H1 (cell line): ENCODE measurements at regions not wholly inside any gene's neighbourhood (a gene's known extent, or its start where the extent isn't known, plus 50 kb on each side); places are given as distances from the start of the nearest gene placed in this dataset.
A peak's percentile ranks its signal among the peaks of the same experiment; 100 is the strongest.

Source experiments
- CBX8 ChIP-seq: fragments of 300-800, 300-1000 bp; sonication (generic); IDR thresholded peaks from 2 replicates; pipeline ENCODE4 v1.7.1; 2016; ENCODE audit warnings: low read depth, low read length, borderline replicate concordance
- CEBPB ChIP-seq: IDR thresholded peaks from 2 replicates; pipeline ENCODE4 v1.6.1; 2012; ENCODE audit warnings: low read depth, low read length
- CHD2 ChIP-seq: IDR thresholded peaks from 2 replicates; pipeline ENCODE4 v1.6.1; 2012; ENCODE audit warnings: low read length, improper control_type of control experiment
- CHD7 ChIP-seq: fragments of 300-600 bp; sonication (generic); IDR thresholded peaks from 2 replicates; pipeline ENCODE4 v1.7.1; 2012; ENCODE audit warnings: low read length, moderate library complexity, mild to moderate bottlenecking, inconsistent platforms; ENCODE audit not compliant: insufficient replicate concordance
- CTBP2 ChIP-seq: IDR thresholded peaks from 2 replicates; pipeline ENCODE4 v1.7.0; 2011; ENCODE audit warnings: borderline replicate concordance, mild to moderate bottlenecking, moderate library complexity, mixed read lengths, low read length; ENCODE audit not compliant: insufficient read depth, insufficient read length
- HDAC2 ChIP-seq, 2 experiments: fragments of 300-600 bp in 1 of 2; sonication (generic) in 1 of 2; IDR thresholded peaks; 2 replicates each; pipeline ENCODE4 v1.6.1; 2011 to 2012; ENCODE audit warnings: low read depth in 2 of 2, low read length in 2 of 2, mild to moderate bottlenecking in 2 of 2, moderate library complexity in 2 of 2, borderline replicate concordance in 1 of 2, inconsistent platforms in 1 of 2
- POLR2A ChIP-seq, 2 experiments: IDR thresholded peaks; 1 replicate in 1 of 2; 2 replicates in 1 of 2; pipeline ENCODE4 v1.6.1; 2011; ENCODE audit warnings: low read depth in 2 of 2, low read length in 2 of 2, mild to moderate bottlenecking in 2 of 2; ENCODE audit errors: control extremely low read depth in 1 of 2
- SIN3A ChIP-seq, 2 experiments: IDR thresholded peaks in 1 of 2; conservative IDR thresholded peaks in 1 of 2; 2 replicates each; pipeline ENCODE4 v1.6.1; 2011 to 2012; ENCODE audit warnings: low read length in 2 of 2, improper control_type of control experiment in 1 of 2, low read depth in 1 of 2, mild to moderate bottlenecking in 1 of 2
- TAF1 ChIP-seq: IDR thresholded peaks from 2 replicates; pipeline ENCODE4 v1.6.1; 2011; ENCODE audit warnings: mild to moderate bottlenecking, low read depth, low read length
- YY1 ChIP-seq: IDR thresholded peaks from 2 replicates; pipeline ENCODE4 v1.6.1; 2011; ENCODE audit warnings: low read depth, mild to moderate bottlenecking, low read length

- TF ChIP-seq SIN3A (conservative IDR thresholded peaks at IDR 0.05 in 1 of 2, IDR thresholded peaks at IDR 0.05 in 1 of 2; ENCODE audit: low read depth in 1 of 2, low read length in 2 of 2) (0 out of 4 replicates have a peak, but pooled peaks have one; percentile 34 to 49), POLR2A (IDR thresholded peaks at IDR 0.05; ENCODE audit: control extremely low read depth in 1 of 2, low read depth in 2 of 2, low read length in 2 of 2) (no peak), CTBP2 (peak; percentile 67), TAF1 (0 out of 2 replicates have a peak, but pooled peaks have one; percentile 2), HDAC2 (IDR thresholded peaks at IDR 0.05; ENCODE audit: borderline replicate concordance in 1 of 2, low read depth in 2 of 2, low read length in 2 of 2) (peak in 1 of 2 experiments; percentile 48; a peak in 1 of 4 replicates), CHD7 (no peak), CHD2 (0 out of 2 replicates have a peak, but pooled peaks have one; percentile 37), YY1 (no peak), CBX8 (no peak), CEBPB (peak; percentile 57)
These were observed 52.6 kb upstream of the FBRSL1 start (continued) for GRCh38 chr12:132437252-132437932.
